Hepatocyte (in vitro differentiated cells): ENCODE measurements at regions not wholly inside any gene's neighbourhood (a gene's known extent, or its start where the extent isn't known, plus 50 kb on each side); places are given as distances from the start of the nearest gene placed in this dataset.

Experiments
- CTCF ChIP-seq: fragments of 200-600 bp; sonication (generic); IDR thresholded peaks from 2 replicates; pipeline ENCODE4 v1.5.1; 2016; ENCODE audit warnings: antibody characterized with exemption, mild to moderate bottlenecking; ENCODE audit not compliant: poor library complexity
- EZH2 ChIP-seq: fragments of 200-600 bp; sonication (generic); IDR thresholded peaks from 2 replicates; pipeline ENCODE4 v1.6.1; 2016; ENCODE audit warnings: antibody characterized with exemption, mild to moderate bottlenecking, borderline replicate concordance
- EZH2phosphoT487 ChIP-seq: fragments of 200-600 bp; sonication (generic); IDR thresholded peaks from one replicate; pipeline ENCODE4 v1.6.1; 2018; ENCODE audit warnings: antibody characterized with exemption, mild to moderate bottlenecking, low read depth, moderate library complexity; ENCODE audit not compliant: unreplicated experiment, severe bottlenecking

- TF ChIP-seq CTCF: no peak
- no peak for TF ChIP-seq EZH2
- TF ChIP-seq EZH2phosphoT487: no peak
Measured at GRCh38 chr1:47498551-47498950, 60.7 kb downstream of the FOXD2 start.
